ENCODE measurements at regions not wholly inside any gene's neighbourhood (a gene's known extent, or its start where the extent isn't known, plus 50 kb on each side); places are given as distances from the start of the nearest gene placed in this dataset.

- TF ChIP-seq CTCF (IDR thresholded peaks at IDR 0.05): no peak
- no peak for TF ChIP-seq POLR2A (IDR thresholded peaks at IDR 0.05)
These were observed 942.6 kb downstream of the PLA2G4A start for GRCh38 chr1:187771396-187771795.

Data from body of pancreas (tissue), 4 donors.